T-helper 1 cell (primary cell): ENCODE measurements at regions not wholly inside any gene's neighbourhood (a gene's known extent, or its start where the extent isn't known, plus 50 kb on each side); places are given as distances from the start of the nearest gene placed in this dataset.

Source experiments
- DNase-seq, 5 donors: peaks; one replicate each; pipeline ENCODE4 v3.0.0-alpha.2; 2012 to 2020

DNA sequence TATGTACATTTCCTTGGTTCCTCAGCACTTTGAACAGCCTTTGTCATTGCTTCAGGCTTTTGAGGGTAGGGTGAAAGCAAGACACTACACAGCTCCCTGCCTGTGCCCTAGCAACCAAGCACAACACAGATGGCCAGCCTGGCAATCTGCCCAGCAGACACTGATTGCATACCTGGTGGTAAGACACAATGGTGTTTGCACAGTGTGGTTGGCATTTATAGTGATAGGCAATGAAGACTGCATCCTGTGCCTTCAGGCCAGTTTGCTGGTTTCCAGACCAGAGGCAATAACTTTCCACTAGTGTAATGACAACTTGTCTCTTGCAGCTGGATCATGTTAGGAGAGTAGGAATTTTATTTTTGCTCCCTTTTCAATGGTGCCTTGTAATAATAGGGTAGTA lies 144.5 kb upstream of the TNC start:
- DNase-seq = no peak

- DNase-seq = no peak
These were observed 145.0 kb upstream of the TNC start for GRCh38 chr9:115262952-115263351.

- DNase-seq = no peak
These were observed 145.6 kb upstream of the TNC start for GRCh38 chr9:115263371-115264075.

GRCh38 chr9:115264313-115264712 lies 146.4 kb upstream of the TNC start:
- no peak for DNase-seq

- DNase-seq = no peak
These were observed 149.8 kb upstream of the TNC start for GRCh38 chr9:115267790-115268189.

GRCh38 chr9:115275753-115276152 lies 157.8 kb upstream of the TNC start:
- no peak for DNase-seq

DNA sequence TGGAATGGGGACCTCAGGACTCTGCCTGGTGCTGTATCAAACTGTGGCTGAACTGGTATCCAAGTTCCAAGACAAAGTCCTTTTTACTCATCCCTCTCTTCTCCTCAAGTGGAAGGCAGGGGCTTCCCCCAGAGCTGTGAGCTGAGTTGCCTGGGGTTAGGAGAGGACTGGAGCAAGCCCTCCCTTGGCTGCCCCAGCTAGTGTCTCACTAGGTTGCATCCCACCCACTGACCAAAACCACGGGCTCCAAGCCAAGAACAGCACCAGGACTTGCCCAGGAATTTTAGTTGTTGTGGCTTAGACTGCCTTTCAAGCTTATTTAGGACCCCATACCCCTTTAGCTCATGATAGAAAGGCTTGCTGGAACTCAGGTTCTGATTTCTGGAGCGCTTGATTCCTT lies 158.7 kb upstream of the TNC start:
- DNase-seq = no peak

DNA sequence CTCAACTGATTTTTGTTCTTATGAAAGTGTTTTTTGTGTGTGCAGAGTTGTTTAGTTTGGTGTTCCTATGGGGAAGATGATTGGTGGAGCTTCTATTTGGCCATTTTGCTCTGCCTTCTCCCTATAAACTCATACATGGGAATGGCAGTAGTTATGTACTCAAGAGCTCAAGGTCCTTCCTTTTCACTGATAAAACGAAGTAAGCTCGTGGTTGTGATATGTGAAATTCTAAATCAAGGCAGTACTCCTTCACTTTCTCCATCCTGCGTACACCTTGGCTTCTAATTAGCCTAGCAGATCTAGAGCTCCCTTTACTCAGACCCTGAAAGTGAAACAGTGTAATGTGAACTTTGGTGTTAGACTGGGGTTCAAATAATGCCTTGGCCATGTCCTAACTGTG lies 159.3 kb upstream of the TNC start:
- no peak for DNase-seq

- DNase-seq = no peak
These were observed 160.5 kb upstream of the TNC start for GRCh38 chr9:115278326-115279035.

GRCh38 chr9:115283395-115283794 lies 165.4 kb upstream of the TNC start:
- DNase-seq = no peak

GRCh38 chr9:115285836-115286235 lies 167.9 kb upstream of the TNC start:
- no peak for DNase-seq

GRCh38 chr9:115286411-115286810 lies 168.5 kb upstream of the TNC start:
- no peak for DNase-seq

- DNase-seq = no peak
These were observed 171.8 kb upstream of the TNC start for GRCh38 chr9:115289757-115290208.

DNA sequence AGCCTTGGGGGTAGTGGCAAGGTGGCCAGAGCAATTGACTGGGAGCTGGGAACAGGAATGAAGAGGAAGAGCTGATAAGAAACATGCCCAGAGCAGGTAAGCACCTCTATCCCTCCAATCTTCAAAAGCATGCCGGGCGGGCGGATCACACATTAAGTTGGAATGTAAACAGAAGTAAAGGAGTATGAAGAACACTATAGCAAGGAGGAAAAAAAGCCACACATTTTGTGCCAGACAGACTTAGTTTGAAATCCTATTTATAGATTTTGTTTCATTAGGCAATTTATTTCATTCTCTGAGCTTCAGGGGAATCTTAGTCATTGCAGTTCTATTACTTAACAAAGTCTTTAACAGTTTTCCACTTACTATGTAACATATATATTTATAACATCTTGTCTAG lies 173.9 kb upstream of the TNC start:
- no peak for DNase-seq

- DNase-seq = no peak
These were observed 174.8 kb upstream of the TNC start for GRCh38 chr9:115292584-115293279.

GRCh38 chr9:115295734-115296133 lies 177.8 kb upstream of the TNC start:
- no peak for DNase-seq

- DNase-seq = no peak
These were observed 179.0 kb upstream of the TNC start for GRCh38 chr9:115296831-115297565.

DNA sequence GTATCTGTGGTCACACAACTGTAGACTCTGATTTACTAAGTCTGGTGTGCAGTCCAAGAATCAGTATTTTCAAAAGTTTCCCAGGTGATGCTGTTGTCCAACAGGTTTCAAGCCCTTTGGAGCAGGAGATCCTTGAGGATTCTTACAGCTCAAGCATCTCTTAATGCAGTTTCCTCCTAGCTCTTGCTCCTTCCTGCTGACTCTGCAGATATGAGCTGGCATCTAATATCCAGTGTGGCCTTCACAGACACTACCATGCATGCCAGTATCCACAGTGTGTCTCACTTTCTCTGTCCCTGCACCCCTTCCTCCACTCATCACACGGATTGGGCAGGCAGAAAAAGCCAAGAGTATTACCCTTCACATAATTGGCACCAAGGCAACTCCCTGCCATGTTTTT lies 182.2 kb upstream of the TNC start:
- no peak for DNase-seq

GRCh38 chr9:115300874-115301273 lies 182.9 kb upstream of the TNC start:
- DNase-seq = no peak

GRCh38 chr9:115301581-115301980 lies 183.6 kb upstream of the TNC start:
- no peak for DNase-seq

- no peak for DNase-seq
These were observed 187.6 kb upstream of the TNC start for GRCh38 chr9:115305543-115305942.

DNA sequence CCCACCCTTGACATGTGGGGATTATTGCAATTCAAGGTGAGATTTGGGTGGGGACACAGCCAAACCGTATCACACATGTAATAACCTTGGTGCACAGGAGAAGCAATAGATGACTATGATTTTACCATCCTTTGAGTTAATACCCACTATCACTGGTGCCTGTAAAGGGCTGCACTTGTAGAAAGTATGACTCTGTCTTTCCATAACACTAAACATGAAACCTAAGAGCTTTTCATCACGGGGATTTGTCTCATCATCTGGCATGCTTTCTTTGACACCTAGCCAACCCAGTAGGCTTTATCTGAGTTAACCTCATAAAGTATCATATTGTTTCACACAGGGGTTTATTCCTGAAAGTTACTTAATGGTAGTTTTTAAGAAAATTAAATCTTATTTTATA lies 188.9 kb upstream of the TNC start:
- no peak for DNase-seq

GRCh38 chr9:115313545-115313944 lies 195.6 kb upstream of the TNC start:
- DNase-seq = no peak
